ENCODE measurements at regions not wholly inside any gene's neighbourhood (a gene's known extent, or its start where the extent isn't known, plus 50 kb on each side); places are given as distances from the start of the nearest gene placed in this dataset.
"Not testable (repeated sequence)": the region's sequence is repeated elsewhere in the genome, so short reads cannot be mapped to it uniquely, and the experiment has no call there.

DNA sequence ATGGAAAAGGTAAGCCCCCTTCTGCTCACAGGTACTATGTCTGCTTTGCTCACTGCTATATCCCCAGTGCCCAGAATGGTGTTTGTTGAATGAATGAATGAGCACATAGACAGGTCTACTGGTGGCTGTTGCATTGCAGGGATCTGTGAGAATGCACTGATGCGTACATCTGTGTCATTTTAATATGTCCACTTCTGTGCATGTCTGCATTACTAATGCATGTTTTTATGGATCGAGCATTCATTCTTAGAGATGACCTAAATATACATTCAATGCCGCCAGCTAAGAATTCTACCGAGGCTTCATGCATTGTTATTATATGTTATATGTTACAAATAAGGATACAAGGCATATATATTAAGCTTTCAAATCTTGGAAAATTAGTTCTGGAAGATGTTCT is 73.8 kb downstream of the SPRING1 start:
- Mint-ChIP-seq H3K27me3 (peaks cover 39% of the 10 kb centered on the region), H3K4me3 (no peak overlapping the region), H3K27ac (no peak overlapping the region), H3K4me1 (no peaks in the 10 kb centered on the region), H3K36me3 (ENCODE audit: low read depth) (peaks cover 2% of the 10 kb centered on the region)
- no peak for ATAC-seq
- DNase-seq = no peak
- no peaks in the 10 kb centered on the region for H3K9me3 ChIP-seq (ENCODE audit: control insufficient read depth, low read length, poor library complexity, severe bottlenecking)

GRCh38 chr12:116662612-116663144 is 75.2 kb downstream of the SPRING1 start:
- DNase-seq = no peak
- Mint-ChIP-seq H3K4me3 (no peak overlapping the region), H3K27me3 (peaks cover 51% of the 10 kb centered on the region)

DNA sequence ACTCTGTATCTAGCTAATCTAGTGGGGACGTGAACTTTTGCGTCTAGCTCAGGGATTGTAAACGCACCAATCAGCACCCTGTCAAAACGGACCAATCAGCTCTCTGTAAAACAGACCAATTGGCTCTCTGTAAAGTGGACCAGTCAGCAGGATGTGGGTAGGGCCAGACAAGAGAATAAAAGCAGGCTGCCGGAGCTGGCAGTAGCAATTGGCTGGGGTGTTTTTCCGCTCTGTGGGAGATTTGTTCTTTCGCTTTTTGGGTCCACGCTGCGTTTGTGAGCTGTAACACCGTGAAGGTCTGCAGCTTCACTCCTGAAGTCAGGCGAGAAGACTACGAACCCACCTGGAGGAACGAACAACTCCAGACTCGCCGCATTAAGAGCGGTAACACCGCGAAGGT is 76.5 kb downstream of the SPRING1 start:
- no peaks in the 10 kb centered on the region for H3K4me1 Mint-ChIP-seq
- DNase-seq (no peak), ATAC-seq (no peak)
- no peak overlapping the region for H3K27ac Mint-ChIP-seq
- H3K4me3 Mint-ChIP-seq = no peak overlapping the region
- H3K36me3 Mint-ChIP-seq (ENCODE audit: low read depth) = peaks cover 2% of the 10 kb centered on the region
- H3K9me3 ChIP-seq (ENCODE audit: control insufficient read depth, low read length, poor library complexity, severe bottlenecking) = no peaks in the 10 kb centered on the region
- H3K27me3 Mint-ChIP-seq = peaks cover 62% of the 10 kb centered on the region

More at GRCh38 chr12:116662612-116663144, 75.2 kb downstream of the SPRING1 start:
- H3K9me3 ChIP-seq (ENCODE audit: control insufficient read depth, low read length, poor library complexity, severe bottlenecking) = no peaks in the 10 kb centered on the region
- H3K4me1 Mint-ChIP-seq = no peaks in the 10 kb centered on the region
- peaks cover 2% of the 10 kb centered on the region for H3K36me3 Mint-ChIP-seq (ENCODE audit: low read depth)
- no peak for ATAC-seq
- no peak overlapping the region for H3K27ac Mint-ChIP-seq

GRCh38 chr12:116660740-116661139 is 77.1 kb downstream of the SPRING1 start:
- ATAC-seq; H3K4me3 Mint-ChIP-seq; H3K9me3 ChIP-seq (ENCODE audit: control insufficient read depth, low read length, poor library complexity, severe bottlenecking): not testable (repeated sequence)

DNA sequence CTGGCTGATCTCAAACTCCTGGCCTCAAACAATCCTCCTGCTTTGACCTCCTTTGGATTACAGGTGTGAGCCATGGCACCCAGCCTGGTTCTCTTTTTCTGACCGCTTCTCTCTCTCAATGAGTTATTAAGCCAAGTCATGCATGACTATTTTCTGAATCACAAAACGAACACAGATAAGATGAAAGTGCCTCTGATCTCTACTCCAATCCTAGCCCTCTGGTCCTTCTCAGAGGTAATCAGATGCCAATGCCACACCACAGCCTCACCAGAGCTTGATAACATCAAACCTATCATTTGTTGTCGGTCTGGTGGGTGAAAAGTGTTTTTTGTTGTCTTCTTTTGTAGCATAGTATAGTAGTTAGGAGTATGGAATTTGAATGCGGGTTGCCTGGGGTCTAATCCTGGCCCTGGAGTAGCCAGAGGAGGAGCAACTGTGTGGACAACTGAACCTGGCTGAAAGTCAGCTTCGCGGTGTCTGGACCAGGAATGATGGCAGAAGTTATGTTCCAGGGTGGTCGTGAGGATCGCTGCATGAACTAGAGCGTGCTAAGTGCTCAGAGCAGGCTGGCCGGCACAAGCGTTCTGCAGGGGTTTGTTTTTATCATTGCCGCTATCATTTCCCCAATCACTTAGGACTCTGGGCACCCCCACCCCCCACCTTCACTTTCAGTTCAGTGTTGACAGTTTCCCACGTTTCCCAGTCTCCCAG is 77.9 kb downstream of the SPRING1 start:
- H3K27ac Mint-ChIP-seq = no peak overlapping the region
- no peak for ATAC-seq
- peak overlapping the region; percentile 54 for H3K4me3 Mint-ChIP-seq
- DNase-seq = no peak
- H3K9me3 ChIP-seq (ENCODE audit: control insufficient read depth, low read length, poor library complexity, severe bottlenecking) = no peaks in the 10 kb centered on the region
- peaks cover 2% of the 10 kb centered on the region for H3K36me3 Mint-ChIP-seq (ENCODE audit: low read depth)
- H3K27me3 Mint-ChIP-seq = peaks cover 56% of the 10 kb centered on the region
- no peaks in the 10 kb centered on the region for H3K4me1 Mint-ChIP-seq

More at GRCh38 chr12:116660740-116661139, 77.1 kb downstream of the SPRING1 start:
- H3K4me1 Mint-ChIP-seq; H3K27ac Mint-ChIP-seq; DNase-seq; H3K36me3 Mint-ChIP-seq (ENCODE audit: low read depth): not testable (repeated sequence)
- peaks cover 64% of the 10 kb centered on the region for H3K27me3 Mint-ChIP-seq

DNA sequence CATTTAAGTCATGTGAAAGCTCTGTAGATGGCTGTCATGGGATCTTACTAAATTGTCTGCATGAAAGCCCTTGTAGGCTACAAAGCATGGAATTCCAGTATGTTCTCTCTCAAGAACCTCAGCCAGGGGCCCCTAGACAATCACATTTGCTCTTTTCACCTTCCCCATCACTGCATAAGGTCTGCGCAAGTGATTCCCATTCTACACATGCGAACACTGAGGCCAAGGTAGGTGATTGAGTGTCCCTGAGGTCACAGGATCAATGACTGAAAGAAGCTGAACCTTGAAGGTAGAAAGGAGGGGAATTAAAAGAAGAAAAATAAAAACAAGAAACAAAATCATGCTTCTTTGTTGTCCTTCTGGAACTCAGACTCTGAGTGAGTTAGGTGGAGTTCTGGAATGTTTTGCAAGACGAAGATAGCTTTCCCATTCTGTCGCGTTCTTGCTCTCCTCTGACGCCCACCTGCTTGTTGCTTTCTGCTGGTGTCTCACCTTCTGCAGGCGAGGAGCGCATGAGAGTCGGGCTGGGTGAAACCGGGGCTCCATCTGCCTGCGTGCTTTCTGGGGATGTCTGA is 79.9 kb downstream of the SPRING1 start:
- peaks cover 2% of the 10 kb centered on the region for H3K4me1 Mint-ChIP-seq
- DNase-seq (no peak), ATAC-seq (no peak)
- H3K9me3 ChIP-seq (ENCODE audit: control insufficient read depth, low read length, poor library complexity, severe bottlenecking) = no peaks in the 10 kb centered on the region
- peaks cover 51% of the 10 kb centered on the region for H3K27me3 Mint-ChIP-seq
- H3K27ac Mint-ChIP-seq = no peak overlapping the region
- H3K4me3 Mint-ChIP-seq = no peak overlapping the region
- peaks cover 2% of the 10 kb centered on the region for H3K36me3 Mint-ChIP-seq (ENCODE audit: low read depth)

- peaks cover 2% of the 10 kb centered on the region for H3K4me1 Mint-ChIP-seq
- H3K27me3 Mint-ChIP-seq = peaks cover 39% of the 10 kb centered on the region
- no peaks in the 10 kb centered on the region for H3K9me3 ChIP-seq (ENCODE audit: control insufficient read depth, low read length, poor library complexity, severe bottlenecking)
- H3K36me3 Mint-ChIP-seq (ENCODE audit: low read depth) = peaks cover 2% of the 10 kb centered on the region
- DNase-seq = no peak
- ATAC-seq = no peak
- H3K27ac Mint-ChIP-seq = no peak overlapping the region
- H3K4me3 Mint-ChIP-seq = no peak overlapping the region
Observed at GRCh38 chr12:116656306-116656705, 81.6 kb downstream of the SPRING1 start.

- no peaks in the 10 kb centered on the region for H3K36me3 Mint-ChIP-seq (ENCODE audit: low read depth)
- H3K27ac Mint-ChIP-seq = no peak overlapping the region
- peaks cover 2% of the 10 kb centered on the region for H3K4me1 Mint-ChIP-seq
- DNase-seq = no peak
- H3K9me3 ChIP-seq (ENCODE audit: control insufficient read depth, low read length, poor library complexity, severe bottlenecking) = no peaks in the 10 kb centered on the region
- no peak overlapping the region for H3K4me3 Mint-ChIP-seq
- H3K27me3 Mint-ChIP-seq = peaks cover 32% of the 10 kb centered on the region
- ATAC-seq = no peak
Observed at GRCh38 chr12:116654226-116654743, 83.6 kb downstream of the SPRING1 start.

GRCh38 chr12:116651089-116651488 is 86.8 kb downstream of the SPRING1 start:
- Mint-ChIP-seq H3K36me3 (ENCODE audit: low read depth) (peaks cover 3% of the 10 kb centered on the region), H3K4me1 (peaks cover 5% of the 10 kb centered on the region), H3K27me3 (peaks cover 7% of the 10 kb centered on the region), H3K4me3 (no peak overlapping the region), H3K27ac (no peak overlapping the region)
- ATAC-seq (no peak), DNase-seq (no peak)
- no peaks in the 10 kb centered on the region for H3K9me3 ChIP-seq (ENCODE audit: control insufficient read depth, low read length, poor library complexity, severe bottlenecking)

DNA sequence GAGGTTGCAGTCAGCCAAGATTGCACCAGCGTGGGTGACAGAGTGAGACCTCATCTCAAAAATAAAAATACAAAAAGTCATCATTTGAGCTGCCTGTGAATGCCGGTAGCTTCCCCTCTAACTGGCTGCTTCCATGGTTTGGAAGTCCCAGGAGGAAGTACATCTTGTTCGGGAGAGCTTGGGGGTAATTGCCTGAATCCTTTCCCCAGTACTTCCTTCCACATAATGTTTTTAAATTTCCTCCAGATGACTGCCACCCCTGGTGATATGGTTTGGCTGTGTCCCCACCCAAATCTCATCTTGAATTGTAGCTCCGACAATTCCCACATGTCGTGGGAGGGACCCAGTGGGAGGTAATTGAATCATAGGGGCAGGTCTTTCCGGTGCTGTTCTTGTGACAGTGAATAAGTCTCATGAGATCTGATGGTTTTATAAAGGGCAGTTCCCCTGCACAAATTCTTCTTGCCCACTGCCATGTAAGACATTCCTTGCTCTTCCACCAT is 87.2 kb downstream of the SPRING1 start:
- Mint-ChIP-seq H3K4me3 (no peak overlapping the region), H3K36me3 (ENCODE audit: low read depth) (peaks cover 3% of the 10 kb centered on the region), H3K27me3 (peaks cover 6% of the 10 kb centered on the region), H3K27ac (no peak overlapping the region), H3K4me1 (peaks cover 5% of the 10 kb centered on the region)
- ATAC-seq (no peak), DNase-seq (no peak)
- H3K9me3 ChIP-seq (ENCODE audit: control insufficient read depth, low read length, poor library complexity, severe bottlenecking) = no peaks in the 10 kb centered on the region

- H3K4me1 Mint-ChIP-seq = peaks cover 5% of the 10 kb centered on the region
- ATAC-seq = no peak
- no peak for DNase-seq
Observed at GRCh38 chr12:116650062-116650461, 87.8 kb downstream of the SPRING1 start.

GRCh38 chr12:116647813-116648212 is 88.6 kb downstream of the MAP1LC3B2 start:
- no peak for DNase-seq
- no peaks in the 10 kb centered on the region for H3K9me3 ChIP-seq (ENCODE audit: control insufficient read depth, low read length, poor library complexity, severe bottlenecking)
- Mint-ChIP-seq H3K27me3 (no peaks in the 10 kb centered on the region), H3K36me3 (ENCODE audit: low read depth) (peaks cover 5% of the 10 kb centered on the region), H3K27ac (no peak overlapping the region), H3K4me1 (peaks cover 3% of the 10 kb centered on the region), H3K4me3 (no peak overlapping the region)
- no peak for ATAC-seq

More at GRCh38 chr12:116650062-116650461, 87.8 kb downstream of the SPRING1 start:
- no peaks in the 10 kb centered on the region for H3K9me3 ChIP-seq (ENCODE audit: control insufficient read depth, low read length, poor library complexity, severe bottlenecking)
- Mint-ChIP-seq H3K27me3 (peaks cover 6% of the 10 kb centered on the region), H3K27ac (no peak overlapping the region), H3K4me3 (no peak overlapping the region), H3K36me3 (ENCODE audit: low read depth) (peaks cover 3% of the 10 kb centered on the region)

GRCh38 chr12:116646901-116647300 is 87.7 kb downstream of the MAP1LC3B2 start:
- no peaks in the 10 kb centered on the region for H3K9me3 ChIP-seq (ENCODE audit: control insufficient read depth, low read length, poor library complexity, severe bottlenecking)
- DNase-seq (no peak), ATAC-seq (no peak)
- H3K4me3 Mint-ChIP-seq = no peak overlapping the region
- H3K36me3 Mint-ChIP-seq (ENCODE audit: low read depth) = peaks cover 5% of the 10 kb centered on the region
- no peak overlapping the region for H3K27ac Mint-ChIP-seq
- no peaks in the 10 kb centered on the region for H3K27me3 Mint-ChIP-seq
- H3K4me1 Mint-ChIP-seq = peaks cover 3% of the 10 kb centered on the region
